PC-9 (cell line): ENCODE measurements at regions not wholly inside any gene's neighbourhood (a gene's known extent, or its start where the extent isn't known, plus 50 kb on each side); places are given as distances from the start of the nearest gene placed in this dataset.

Experiments used
- BruUV-seq: library from RNA; stranded (reverse); fragments of 400-500 nt; replicated peaks from 2 replicates; lab custom pipeline; 2021; lab: Mats Ljungman, UMichigan
- CTCF ChIA-PET: fragments of 300-600 bp; sonication (Branson Sonifier 250); formaldehyde crosslinking; loops from one replicate; lab custom pipeline; 2022; ENCODE audit warnings: antibody characterized with exemption; lab: Charles Lee
- POLR2A ChIA-PET: fragments of 300-600 bp; sonication (Branson Sonifier 250); formaldehyde crosslinking; loops from one replicate; lab custom pipeline; 2022; ENCODE audit warnings: antibody characterized with exemption; ENCODE audit not compliant: unreplicated experiment; lab: Charles Lee
- DNase-seq, 2 experiments: peaks; one replicate each; pipeline versions ENCODE4 v3.0.0 to v3.0.0-alpha.2; 2015 to 2022; ENCODE audit warnings: mixed read lengths in 1 of 2
- H2AFZ ChIP-seq: fragments of 200-600 bp; sonication (generic); 2 replicates; pipeline ENCODE4 v1.8.1; 2017; ENCODE audit warnings: antibody characterized with exemption
- H3F3A ChIP-seq: fragments of 200-600 bp; sonication (generic); 2 replicates; pipeline ENCODE4 v1.8.1; 2017; ENCODE audit warnings: antibody characterized with exemption, mild to moderate bottlenecking, low read depth; ENCODE audit not compliant: insufficient read depth
- H3K27ac ChIP-seq: fragments of 200-600 bp; sonication (generic); 2 replicates; pipeline ENCODE4 v1.6.1; 2016; ENCODE audit warnings: mixed run types
- H3K27me3 ChIP-seq: fragments of 200-600 bp; sonication (generic); 2 replicates; pipeline ENCODE4 v1.6.1; 2016; ENCODE audit warnings: low read depth, mixed run types; ENCODE audit not compliant: insufficient read depth
- H3K36me3 ChIP-seq: fragments of 200-600 bp; sonication (generic); 2 replicates; pipeline ENCODE4 v1.6.1; 2016; ENCODE audit warnings: low read depth, mixed run types
- H3K4me1 ChIP-seq: fragments of 200-600 bp; sonication (generic); replicated peaks from 2 replicates; pipeline ENCODE4 v1.6.1; 2016; ENCODE audit warnings: mixed run types; ENCODE audit not compliant: insufficient read depth
- H3K4me2 ChIP-seq: fragments of 200-600 bp; sonication (generic); 2 replicates; pipeline ENCODE4 v1.6.1; 2017; ENCODE audit warnings: mixed run types
- H3K4me3 ChIP-seq: fragments of 200-600 bp; sonication (generic); 2 replicates; pipeline ENCODE4 v1.6.1; 2016; ENCODE audit warnings: mixed run types
- H3K79me2 ChIP-seq: fragments of 200-600 bp; sonication (generic); 2 replicates; pipeline ENCODE4 v1.6.1; 2017; ENCODE audit warnings: low read depth, mixed run types
- H3K9me2 ChIP-seq: fragments of 200-600 bp; sonication (generic); 2 replicates; pipeline ENCODE4 v1.8.1; 2017; ENCODE audit warnings: mild to moderate bottlenecking; ENCODE audit not compliant: insufficient read depth
- H3K9me3 ChIP-seq: fragments of 200-600 bp; sonication (generic); 2 replicates; pipeline ENCODE4 v1.8.1; 2016; ENCODE audit warnings: low read depth; ENCODE audit not compliant: insufficient read depth
- H4K20me1 ChIP-seq: fragments of 200-600 bp; sonication (generic); 2 replicates; pipeline ENCODE4 v1.8.1; 2017; ENCODE audit not compliant: insufficient read depth
- EZH2 ChIP-seq: fragments of 200-600 bp; sonication (generic); IDR thresholded peaks from 2 replicates; pipeline ENCODE4 v1.8.0; 2017; ENCODE audit warnings: antibody characterized with exemption, low read depth
- intact Hi-C: fragments of 100-400 bp; cut with micrococcal nuclease; formaldehyde crosslinking; loops from one replicate; pipeline ENCODE4 v1.10.0; 2022; ENCODE audit not compliant: unreplicated experiment
- TF ChIP-seq, protein P1 (sequence below): fragments of 200-600 bp; sonication (generic); conservative IDR thresholded peaks from 2 replicates; pipeline ENCODE4 v1.6.1; 2017; ENCODE audit warnings: mixed run types, antibody characterized with exemption, mild to moderate bottlenecking, moderate library complexity

DNA sequence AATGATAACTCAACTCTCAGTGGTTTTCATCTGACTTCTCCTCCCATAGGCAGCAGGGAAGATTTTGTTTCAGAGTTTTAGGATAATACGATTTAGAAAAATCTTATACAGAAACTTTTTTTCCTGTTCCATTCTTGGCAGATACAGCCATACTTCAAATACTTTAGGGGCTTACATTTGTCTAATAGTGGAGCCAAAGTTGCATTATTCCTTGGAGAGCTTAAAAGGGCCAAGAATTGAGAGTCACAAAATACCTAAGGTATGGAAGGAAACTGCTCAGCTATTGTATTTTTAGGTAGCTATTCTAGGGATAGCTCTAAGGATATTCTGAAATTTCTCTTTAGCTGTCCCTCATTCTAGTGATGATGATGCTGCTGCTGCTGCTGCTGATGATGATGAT, 132.9 kb upstream of the PTCHD1 start:
- DNase-seq = no peak

DNA sequence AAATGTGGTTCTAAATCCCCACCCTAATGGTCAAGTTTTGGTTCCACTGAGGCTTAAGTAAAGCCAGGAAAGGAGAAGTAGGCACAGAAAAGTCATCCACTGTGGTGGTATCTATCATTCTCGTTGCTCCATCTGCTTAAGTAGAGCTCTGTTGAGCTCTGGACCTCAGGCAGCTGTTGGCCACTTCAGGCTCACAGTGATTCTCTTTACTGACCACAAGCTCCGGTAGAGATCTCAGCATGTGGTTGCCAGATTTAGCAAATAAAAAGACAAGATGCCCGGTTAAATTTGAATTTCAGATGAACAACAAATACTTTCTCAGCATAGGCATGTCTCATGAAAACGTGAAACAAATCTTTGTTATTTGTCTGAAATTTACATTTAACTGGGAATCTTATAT, 132.3 kb upstream of the PTCHD1 start:
- no peak for DNase-seq
- H3K36me3 ChIP-seq = no peaks in the 10 kb centered on the region
- intact Hi-C loops = no loop called here
- no peak overlapping the region for H3K4me3 ChIP-seq
- POLR2A ChIA-PET = no interaction called here
- no peaks in the 10 kb centered on the region for H3K27me3 ChIP-seq
- H3K4me1 ChIP-seq = no peaks in the 10 kb centered on the region
- no peaks in the 10 kb centered on the region for H3K9me3 ChIP-seq
- no peak overlapping the region for H3K4me2 ChIP-seq
- no peak for TF ChIP-seq EZH2
- TF ChIP-seq, protein P1, sequence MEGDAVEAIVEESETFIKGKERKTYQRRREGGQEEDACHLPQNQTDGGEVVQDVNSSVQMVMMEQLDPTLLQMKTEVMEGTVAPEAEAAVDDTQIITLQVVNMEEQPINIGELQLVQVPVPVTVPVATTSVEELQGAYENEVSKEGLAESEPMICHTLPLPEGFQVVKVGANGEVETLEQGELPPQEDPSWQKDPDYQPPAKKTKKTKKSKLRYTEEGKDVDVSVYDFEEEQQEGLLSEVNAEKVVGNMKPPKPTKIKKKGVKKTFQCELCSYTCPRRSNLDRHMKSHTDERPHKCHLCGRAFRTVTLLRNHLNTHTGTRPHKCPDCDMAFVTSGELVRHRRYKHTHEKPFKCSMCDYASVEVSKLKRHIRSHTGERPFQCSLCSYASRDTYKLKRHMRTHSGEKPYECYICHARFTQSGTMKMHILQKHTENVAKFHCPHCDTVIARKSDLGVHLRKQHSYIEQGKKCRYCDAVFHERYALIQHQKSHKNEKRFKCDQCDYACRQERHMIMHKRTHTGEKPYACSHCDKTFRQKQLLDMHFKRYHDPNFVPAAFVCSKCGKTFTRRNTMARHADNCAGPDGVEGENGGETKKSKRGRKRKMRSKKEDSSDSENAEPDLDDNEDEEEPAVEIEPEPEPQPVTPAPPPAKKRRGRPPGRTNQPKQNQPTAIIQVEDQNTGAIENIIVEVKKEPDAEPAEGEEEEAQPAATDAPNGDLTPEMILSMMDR = no peak
- no peaks in the 10 kb centered on the region for H3F3A ChIP-seq
- no peak overlapping the region for H3K27ac ChIP-seq
- H4K20me1 ChIP-seq = no peaks in the 10 kb centered on the region
- no peaks in the 10 kb centered on the region for H3K9me2 ChIP-seq
- no peaks in the 10 kb centered on the region for H3K79me2 ChIP-seq
- CTCF ChIA-PET = no interaction called here
- H2AFZ ChIP-seq = no peak overlapping the region
- no TSS peak for BruUV-seq

More for the DNA sequence above, 132.9 kb upstream of the PTCHD1 start:
- Histone ChIP-seq H3K79me2 (no peaks in the 10 kb centered on the region), H3K9me3 (no peaks in the 10 kb centered on the region), H4K20me1 (no peaks in the 10 kb centered on the region), H3K9me2 (no peaks in the 10 kb centered on the region), H3F3A (no peaks in the 10 kb centered on the region), H3K36me3 (no peaks in the 10 kb centered on the region), H3K27me3 (no peaks in the 10 kb centered on the region), H3K4me2 (no peak overlapping the region), H2AFZ (no peak overlapping the region), H3K4me1 (no peaks in the 10 kb centered on the region), H3K4me3 (no peak overlapping the region), H3K27ac (no peak overlapping the region)
- BruUV-seq = no TSS peak
- no peak for TF ChIP-seq EZH2
- TF ChIP-seq, protein P1 = no peak
- intact Hi-C loops = no loop called here
- POLR2A ChIA-PET = no interaction called here
- CTCF ChIA-PET = no interaction called here

DNA sequence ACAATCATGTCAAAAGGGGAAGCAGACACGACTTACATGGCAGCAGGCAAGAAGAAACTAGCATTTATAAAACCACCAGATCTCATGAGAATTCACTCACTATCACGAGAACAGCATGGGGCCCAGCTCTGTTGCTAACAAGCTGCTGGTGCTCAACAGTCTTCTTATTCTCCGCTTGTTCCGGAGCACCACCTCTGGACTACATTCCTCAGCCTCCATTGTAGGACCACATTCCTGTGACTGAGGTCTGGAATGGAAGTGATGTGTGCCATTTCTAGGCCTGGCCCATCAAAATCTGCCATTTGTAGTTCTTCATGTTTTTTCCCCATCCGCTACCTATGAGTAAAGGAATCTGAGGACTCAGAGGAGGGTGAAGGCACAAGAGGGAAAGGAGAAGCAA, 111.5 kb upstream of the PTCHD1 start:
- Histone ChIP-seq H3K9me3 (no peaks in the 10 kb centered on the region), H3K4me3 (no peak overlapping the region), H3K4me2 (no peak overlapping the region), H3K36me3 (no peaks in the 10 kb centered on the region), H4K20me1 (no peaks in the 10 kb centered on the region), H3K27ac (no peak overlapping the region), H3K27me3 (no peaks in the 10 kb centered on the region), H3K9me2 (no peaks in the 10 kb centered on the region), H3F3A (no peaks in the 10 kb centered on the region), H3K79me2 (no peaks in the 10 kb centered on the region), H2AFZ (no peak overlapping the region), H3K4me1 (no peaks in the 10 kb centered on the region)
- intact Hi-C loops = no loop called here
- no TSS peak for BruUV-seq
- TF ChIP-seq EZH2 = no peak
- TF ChIP-seq, protein P1 = no peak
- ChIA-PET POLR2A (no interaction called here), CTCF (no interaction called here)
- no peak for DNase-seq
